ENCODE measurements at regions not wholly inside any gene's neighbourhood (a gene's known extent, or its start where the extent isn't known, plus 50 kb on each side); places are given as distances from the start of the nearest gene placed in this dataset.
"Not testable (repeated sequence)": the region's sequence is repeated elsewhere in the genome, so short reads cannot be mapped to it uniquely, and the experiment has no call there.

DNA sequence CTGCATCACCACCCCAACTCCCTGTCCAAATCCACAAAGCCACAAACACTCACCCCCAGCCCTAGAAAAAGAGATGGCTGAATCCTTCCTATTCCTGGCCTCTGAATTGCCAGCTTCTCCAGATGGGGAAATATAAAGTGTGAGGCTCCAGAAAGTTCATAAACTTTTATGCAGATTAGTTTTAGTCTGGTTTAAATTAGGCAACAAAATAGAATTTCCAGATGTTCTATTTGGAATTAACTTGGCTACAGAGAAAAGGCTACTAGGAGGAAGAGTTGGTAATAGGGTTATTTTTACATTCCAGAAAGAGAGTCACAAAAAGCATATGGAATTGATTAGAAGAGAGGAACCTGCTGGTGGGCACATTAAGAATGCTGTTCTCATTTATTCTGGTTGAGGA is 56.0 kb downstream of the EN1 start:
- DNase-seq: no peak

DNA sequence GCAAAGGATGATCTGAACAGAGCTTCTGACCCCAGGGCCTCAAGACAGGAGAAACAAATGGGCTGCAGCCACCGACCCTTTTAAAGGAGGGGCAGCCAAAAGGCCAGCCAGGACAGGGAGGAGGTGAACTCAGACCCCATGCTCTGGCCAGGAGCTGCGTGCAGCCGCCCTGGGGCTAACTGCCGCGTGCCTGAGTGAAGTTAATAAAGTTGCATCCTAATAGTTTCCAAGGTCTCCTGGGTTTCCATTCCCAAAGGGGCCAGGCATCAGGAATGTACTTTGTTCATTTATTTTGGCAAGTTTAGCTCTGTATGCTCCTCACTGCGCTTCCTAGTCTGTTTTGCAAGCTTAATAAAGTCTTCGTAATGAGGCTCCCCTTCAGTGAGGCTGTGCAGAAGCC is 60.7 kb downstream of the EN1 start:
- no peak for DNase-seq

DNA sequence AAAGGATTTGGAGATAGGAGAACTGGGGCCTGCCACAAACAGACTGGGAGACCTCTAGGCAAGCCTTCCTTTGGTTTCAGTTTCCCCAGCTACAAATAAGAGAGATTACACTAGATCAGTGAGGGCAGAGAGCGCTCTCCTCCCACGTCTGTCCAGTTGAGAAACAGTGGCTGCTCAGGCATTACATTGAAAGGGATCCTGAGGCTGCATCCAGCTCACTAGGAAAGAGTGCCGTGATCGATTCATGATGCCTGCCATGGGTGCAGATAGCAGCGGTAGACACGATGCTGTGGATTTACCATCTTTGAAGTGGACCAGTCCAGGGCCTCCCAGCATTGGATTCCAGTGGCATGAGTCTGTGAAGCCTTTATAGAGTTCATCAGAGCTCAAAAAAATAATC is 62.6 kb downstream of the EN1 start:
- DNase-seq: no peak

DNA sequence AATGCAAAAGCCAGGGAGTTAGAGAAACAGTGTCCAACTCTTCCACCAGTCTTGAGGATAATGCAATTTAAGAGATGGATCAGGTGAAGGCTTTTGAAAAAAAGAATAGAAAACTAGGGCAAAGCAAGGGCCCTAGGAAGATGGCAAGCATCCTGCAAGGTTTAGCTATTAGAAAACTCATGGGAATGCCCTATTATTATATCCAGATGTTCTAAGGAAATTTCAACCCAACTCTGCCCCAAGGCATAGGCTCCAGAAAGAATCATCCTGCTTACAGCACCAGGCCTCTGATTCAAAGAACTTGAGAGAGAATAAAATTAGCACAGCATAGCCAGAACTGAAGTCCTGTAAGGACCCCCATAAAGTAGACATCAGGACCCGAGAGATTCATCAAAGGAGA is 68.1 kb downstream of the EN1 start:
- no peak for DNase-seq

DNA sequence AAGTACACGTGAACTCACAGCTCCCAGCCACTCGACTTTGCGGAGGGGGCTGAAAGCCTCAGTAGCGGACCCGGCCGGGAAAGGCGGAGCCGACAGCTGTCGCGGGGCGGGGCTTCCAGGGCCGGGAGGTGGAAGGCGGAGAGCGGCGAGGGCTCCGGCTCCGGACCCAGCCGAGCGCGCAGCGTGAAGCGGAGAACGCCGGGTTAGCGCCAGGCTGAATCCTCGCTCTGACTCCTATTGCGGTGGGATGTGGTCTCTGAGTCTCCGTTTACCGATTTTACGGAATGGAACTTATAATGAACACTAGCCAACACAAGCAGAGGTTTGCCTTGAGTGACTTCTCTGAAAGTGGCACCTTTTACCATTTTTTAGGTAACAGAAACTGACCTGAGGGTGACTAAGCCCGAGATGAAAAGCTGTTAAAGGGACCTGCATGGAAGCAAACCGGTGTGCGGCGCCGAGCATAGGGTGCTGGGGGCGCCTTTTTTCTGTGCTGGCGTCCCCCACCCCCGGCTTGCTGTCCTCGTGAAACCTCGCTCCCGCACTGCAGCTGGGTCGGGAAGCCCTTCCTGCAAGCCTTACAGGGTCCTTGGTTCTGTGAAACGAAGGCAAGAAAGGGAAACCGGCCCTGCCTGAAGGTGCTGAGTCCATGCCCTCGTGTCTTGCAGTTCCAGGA is 72.9 kb downstream of the EN1 start:
- DNase-seq: no peak

DNA sequence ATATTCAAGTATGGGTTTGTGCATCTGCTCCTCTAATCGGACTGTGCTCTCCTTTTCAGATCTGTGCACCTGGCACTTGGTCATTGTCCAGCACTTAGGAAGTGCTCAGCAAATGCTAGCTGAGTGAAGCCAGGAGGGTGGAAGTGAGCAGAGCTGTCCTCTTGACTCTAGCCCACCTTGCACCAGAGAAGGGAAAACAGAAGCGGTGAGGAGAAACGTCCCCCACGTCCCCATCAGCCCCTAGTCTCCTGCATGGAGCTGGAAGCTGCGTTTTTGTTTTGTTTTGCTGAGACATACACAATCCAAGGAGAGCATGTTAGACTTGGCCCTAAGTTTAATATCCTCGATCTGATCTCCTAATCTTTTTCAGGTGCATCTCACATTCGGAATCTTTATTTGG is 73.6 kb downstream of the EN1 start:
- no peak for DNase-seq

DNA sequence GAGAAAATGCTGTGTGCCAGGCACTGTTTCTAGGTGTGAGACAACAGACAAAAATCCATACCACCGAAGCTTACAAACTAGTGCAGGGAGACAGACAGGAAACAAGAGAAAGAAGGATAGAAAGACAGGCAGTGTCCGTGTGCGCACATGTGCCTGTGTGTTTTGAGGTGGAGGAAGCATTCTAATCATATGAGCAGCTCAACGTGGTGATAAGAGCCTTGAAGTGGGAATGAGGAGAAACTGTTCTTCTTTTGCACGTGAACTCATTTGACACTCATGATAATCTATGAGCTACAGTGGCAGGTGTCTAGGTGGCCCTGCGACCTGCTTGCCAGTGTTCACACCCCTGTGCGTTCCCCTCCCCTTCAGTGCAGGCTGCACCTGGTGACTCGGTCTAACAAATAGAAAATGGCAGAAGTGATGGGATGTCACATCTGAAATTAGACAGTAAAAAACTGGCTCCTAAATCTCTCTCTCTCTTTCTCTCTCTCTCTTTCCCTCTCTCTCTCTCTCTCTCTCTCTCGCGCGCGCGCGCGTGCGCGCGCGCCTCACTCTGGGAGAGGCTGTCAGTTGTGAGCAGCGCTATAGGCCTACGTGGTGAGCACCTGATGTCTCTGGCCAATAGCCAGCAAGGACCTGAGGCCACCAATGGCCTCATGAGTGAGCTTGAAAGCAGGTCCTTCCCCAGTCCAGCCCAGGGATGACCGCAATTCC is 74.8 kb downstream of the EN1 start:
- no peak for DNase-seq

DNA sequence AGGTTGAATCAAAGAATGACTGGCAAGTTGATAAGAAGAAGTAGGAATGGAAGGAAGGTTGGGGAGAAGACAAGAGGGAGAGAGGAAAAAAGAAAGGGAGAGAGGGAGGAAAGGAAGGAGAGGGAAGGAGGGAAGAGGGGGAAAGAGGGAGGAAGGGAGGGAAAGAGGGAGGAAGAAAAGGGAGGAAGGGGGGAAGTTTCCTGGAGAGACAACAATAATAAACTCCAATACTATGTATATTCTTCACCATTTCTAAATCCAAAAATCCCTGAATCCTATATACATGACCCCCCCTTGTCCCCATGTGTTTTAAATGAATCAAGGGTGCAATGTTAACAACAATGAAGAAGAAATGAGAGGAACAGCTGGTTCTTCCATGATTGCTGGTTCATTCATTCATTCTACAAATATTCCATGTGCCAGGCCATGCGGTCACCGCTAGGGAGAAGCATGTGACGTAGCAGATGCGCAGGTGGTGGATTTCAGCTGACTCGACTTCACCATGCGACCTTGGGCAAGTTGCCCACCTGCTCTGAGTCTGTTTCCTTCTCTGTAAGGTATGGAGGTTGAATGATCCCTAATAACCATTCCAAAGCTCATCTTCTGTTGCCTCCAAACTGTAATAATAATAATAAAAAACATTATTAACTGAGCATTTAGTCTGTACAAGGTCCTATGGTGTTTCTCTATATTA is 77.6 kb downstream of the EN1 start:
- DNase-seq: no peak

DNA sequence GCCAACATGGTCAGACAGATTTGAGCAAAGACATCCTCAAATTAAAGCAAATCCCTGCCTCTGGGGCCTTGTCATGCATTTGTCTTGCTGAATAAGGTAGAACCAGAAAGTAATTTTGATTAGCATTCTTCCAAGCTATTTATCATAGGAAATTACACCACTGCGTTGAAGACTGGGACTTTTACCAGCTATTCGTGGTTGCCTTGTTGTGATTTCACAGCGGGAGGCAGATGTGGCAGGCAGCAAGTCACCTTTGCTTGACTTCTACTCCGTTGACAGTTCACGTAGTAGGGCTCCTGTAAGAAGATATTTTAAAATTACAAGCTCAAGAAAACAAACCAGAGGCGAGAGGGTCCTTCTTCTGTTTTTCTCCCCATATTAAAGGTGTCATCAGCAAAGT is 80.6 kb downstream of the EN1 start:
- DNase-seq: no peak

DNA sequence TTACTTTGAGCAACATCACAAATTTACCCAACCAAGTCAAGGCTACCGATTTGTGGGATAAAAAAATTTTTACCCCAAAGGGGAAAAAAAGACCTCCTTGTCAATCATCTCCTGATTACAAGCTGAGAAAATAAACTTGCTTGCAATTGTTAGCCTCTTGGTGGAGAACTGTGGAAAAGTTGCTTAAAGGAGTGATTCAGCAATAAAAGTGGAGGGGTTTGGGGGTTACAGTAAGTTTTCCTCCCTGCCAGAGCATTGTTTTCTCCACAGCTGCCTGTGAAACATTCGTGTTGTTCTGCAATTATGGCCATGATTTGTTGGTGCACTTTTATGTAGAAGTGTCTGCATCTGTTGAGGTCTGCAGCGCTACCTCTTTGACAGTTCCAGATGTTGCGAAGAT is 82.6 kb downstream of the EN1 start:
- DNase-seq: no peak

DNA sequence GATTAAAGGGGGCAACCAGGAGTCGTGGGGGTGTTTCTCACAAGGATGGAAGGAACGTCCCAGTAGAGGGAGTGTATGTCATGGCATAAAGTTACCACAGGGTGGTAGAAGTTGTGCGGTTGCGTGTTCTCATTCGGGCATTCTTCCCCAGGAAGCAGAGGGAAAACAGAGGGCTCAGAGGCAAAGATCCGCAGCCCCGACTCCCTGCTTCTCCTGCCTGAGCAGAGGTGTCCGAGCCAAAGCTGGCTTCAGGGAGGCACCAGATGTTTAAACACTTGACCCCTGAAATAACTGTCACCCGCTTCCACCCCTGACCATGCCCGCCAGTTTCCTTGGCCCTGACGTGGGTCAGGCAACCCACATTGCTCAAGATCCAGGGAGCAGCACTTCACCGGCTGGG is 83.7 kb downstream of the EN1 start:
- no peak for DNase-seq

DNA sequence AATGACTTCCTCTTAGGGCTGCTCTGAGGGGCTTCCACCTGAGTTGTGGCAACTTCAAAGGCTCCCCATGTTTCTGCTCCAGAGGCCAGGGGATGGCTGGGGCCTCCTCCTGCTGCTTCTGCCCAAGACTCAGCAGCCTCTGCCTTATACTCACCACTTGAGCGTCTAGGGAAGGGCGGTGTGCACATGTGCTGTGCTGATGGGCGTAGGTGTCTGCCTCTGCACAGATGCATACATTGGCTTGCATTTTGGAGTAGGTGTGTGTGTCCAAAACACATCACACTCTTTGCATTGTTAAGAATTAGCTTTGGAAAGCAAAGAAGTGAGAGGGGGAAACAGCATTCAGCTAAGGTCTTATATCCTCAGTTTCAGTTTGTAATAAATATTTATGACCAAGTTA is 85.2 kb downstream of the EN1 start:
- no peak for DNase-seq

DNA sequence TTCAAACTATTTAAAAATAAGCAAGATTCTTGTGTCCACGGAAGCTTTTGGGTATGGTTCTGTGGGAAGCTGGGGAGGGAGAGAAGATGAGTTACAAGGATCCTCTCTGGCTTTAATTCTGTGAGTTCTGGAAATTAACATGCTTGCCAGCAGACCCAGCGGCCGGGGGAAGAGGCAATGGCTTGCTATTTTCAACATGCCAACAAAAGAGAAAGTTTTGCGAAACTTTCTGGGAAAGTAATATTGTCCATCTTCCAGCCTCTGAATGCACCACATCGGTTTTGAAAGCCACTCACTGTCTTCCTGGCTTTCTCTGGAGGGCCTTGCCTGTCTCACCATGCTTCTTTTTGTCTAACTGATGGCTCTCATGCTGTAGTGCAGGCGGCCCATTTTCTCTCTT is 85.7 kb downstream of the EN1 start:
- DNase-seq: no peak

DNA sequence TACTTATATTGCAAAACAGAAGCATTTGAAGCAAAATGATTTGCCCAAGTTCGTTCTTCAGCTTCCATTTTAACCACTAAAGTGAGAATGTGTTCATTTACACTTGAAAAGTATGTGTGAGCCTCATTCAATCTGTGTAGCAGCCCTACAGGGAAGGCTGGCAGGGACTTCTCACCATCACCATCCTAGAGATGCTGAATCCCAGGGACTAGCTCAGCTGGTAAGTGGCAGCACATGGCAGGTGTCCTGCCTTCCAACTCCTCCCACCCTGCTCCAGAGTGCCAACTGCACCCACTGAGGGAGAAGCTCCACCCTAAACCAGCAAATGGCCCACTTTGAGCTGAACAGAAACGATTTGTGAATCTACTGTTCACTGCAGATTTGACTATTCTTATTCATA is 91.5 kb downstream of the EN1 start:
- DNase-seq: no peak

DNA sequence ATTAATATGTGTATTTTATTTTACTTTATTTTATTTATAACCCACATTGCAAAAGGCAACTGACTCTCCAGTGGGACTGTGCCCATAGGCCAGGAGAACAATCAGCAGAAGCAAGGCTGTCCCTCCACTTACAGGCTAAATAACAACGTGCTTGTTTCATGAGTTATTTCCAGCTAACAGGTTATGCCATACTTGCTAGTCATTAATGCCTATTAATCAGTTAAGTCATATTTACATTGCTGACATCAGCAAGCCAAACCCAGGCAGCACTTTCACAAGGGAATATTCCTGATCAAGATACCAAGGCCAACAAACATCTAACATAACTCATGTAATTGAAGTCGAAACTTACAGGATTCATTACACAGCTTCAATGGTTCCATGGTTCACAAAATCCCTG is 92.1 kb downstream of the EN1 start:
- no peak for DNase-seq

DNA sequence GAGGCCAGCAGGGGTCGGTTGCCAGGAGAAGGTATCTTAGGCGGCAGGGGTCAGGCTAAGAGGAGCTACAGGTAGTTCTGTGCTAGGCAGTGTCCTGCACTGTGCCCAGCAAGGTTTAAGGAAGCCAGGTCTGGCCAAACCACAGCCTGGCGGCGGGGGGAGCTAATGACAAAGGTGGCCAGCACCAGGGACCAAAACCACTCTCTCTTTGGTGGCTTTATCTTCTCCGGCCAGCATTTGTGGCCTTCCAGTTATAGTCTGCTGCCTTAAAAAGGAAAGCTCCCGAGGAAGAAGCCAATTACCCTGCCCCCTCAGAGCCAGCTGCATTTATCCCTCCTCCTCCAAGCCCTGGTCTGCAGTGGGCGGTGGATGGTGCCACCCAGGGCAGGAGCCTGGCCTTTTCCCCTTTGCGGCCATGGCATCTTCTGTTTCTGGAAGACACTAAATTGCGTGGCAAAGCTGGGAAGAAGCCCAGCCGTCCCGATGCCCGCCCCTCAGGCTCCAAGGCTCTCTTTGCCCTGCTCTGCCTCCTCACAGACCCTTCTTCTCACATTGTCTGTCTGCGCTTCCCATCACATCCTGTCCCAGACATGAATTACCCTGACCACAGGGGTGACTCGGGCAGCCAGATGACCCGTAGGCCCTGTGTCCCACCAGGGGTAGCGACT is 94.6 kb downstream of the EN1 start:
- DNase-seq: no peak

DNA sequence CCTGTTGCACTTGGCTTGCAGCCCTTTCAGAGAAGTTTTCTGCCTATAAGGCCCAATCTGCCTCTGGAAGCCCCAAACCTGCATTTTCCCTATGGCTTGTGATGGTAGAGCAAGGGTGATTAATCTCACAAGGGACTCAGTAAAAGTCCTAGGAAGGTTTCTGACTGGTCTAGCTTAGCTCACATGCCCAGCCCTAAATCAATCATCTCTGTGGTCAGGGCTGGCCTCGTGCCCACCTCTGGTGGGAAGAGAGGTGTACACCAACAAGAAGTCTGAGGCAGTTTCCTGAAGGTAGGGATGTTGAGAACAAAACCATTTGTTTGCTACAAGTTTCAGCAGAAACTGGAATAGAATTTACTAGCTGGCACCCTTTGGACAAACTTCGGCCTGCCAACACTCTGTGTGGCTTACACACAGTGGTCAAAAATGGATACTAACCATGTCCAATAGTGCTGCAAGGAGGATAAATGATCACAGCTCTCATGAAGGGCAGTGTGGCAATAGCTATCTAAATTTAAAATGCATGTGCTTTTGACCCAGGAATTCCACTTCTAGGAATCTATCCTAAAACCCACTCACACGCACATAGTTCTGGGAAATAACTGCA is 96.4 kb downstream of the EN1 start:
- DNase-seq: no peak

DNA sequence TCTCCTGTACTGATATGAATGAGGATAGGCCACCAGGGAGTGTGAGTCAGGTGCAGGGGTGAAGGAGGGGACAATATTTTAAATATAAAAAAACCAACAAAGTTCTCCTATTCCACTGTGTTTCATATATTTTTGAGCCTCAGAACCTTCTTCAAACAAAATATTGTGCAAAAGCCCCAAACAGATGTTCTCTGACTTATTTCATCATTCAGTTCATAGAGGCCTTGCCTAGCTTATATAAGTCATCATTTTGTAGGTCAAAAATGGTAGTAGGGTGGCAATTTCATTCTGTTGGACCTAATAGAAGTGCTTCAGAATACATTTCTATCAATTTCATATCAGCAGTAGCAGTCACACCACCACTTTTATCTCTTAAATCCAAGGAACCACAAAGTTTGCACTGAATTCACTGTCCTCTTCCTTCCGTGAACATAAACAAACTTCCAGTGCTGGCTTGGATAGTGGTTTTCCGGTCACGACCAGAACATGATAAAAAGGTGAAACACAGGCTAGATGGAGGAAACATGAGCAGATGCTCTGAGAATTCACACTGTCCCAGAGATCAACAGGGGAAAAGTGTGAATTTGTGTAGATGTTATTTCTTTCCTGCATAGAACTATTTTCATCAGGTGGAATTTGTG is 99.1 kb downstream of the EN1 start:
- no peak for DNase-seq

DNA sequence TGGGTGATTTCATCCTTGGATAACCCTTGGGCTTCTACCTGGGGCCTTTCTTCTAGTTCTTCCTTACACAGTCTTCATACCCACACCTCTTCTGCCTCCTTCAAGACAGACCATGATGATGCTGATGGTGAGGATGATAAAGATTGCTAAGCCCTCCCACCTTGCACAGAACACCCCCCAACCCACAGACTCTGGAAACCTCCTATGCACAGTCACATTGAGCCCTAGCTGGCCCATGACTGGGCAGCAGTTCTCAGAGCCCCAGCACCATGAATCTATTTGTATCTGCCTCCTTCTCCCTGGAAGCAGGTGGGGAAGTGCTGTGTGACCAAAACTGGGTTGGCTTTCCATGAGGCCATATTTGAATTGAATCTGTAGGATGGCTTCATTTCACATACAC is 99.8 kb downstream of the EN1 start:
- no peak for DNase-seq

DNA sequence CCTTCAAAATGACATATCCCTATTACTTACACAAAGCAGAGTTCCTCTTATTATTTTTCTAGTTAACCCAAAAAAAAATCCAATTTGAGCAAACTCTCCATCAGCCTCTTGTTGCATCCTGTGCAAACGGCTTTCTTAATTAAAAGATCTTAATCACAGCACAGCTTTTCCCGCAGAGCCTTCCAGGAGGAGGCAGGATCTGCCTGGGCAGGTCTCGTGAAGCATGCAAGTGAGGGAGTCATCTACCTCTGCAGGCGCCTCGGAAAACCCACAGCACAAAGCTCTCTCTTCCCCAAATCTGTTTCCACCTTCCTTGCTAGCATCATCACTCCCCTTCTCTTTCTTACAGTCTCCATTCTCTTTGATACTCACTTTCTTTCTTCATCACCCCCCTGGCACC is 100.4 kb downstream of the EN1 start:
- no peak for DNase-seq

DNA sequence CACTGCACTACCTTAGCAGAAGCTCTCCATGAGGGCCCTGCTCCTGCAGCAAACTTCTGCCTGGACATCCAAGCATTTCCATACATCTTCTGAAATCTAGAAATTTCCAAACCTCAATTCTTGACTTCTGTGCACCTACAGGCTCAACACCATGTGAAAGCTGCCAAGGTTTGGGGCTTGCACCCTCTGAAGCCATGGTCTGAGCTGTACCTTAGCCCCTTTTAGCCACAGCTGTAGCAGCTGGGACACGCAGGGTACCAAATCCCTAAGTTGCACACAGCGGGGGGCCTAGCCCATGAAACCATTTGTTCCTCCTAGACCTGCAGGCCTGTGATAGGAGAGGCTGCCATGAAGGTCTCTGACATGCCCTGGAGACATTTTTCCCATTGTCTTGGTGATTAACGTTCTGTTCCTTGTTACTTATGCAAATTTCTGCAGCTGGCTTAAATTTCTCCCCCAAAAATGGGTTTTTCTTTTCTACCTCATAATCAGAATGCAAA is 102.7 kb downstream of the EN1 start:
- not testable (repeated sequence) for DNase-seq

DNA sequence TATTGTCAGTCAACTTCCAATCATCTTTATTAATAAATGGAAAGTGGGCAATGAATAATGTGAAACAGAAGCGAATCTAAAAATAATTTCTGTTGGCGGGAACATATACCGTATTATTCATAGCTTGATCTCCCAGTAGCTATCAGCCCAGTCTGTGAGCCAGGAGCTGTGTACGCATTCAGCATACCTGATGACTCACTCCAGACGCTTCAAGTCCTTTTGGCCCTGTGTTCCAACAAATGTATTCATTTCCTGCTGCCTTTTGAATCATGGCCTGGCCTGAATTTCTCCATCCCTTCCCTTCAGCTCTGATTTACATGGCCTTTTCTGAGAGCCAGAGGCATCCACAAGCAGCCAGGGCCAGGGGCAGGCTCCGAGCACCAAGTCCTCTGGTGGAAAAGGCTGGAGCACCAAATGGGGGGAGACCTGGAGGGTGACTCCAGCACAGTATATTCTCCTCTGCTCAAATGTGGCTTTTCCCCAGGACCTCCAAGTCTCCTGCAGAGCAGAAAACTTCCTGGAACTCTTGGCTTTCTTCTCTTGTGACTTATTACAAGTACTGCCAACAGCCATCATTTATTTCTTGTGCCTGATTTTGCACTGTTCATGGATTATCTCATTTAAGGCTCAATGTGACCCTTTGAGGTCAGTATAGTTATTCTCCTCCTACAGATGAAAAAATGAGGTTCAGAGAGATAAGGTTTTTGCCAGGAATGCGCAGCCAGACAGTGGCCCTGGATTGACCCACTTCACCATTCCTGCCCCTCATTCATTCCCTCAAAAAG is 108.7 kb downstream of the EN1 start:
- DNase-seq: no peak

Data from GOT3 (cell line).